ENCODE measurements at regions not wholly inside any gene's neighbourhood (a gene's known extent, or its start where the extent isn't known, plus 50 kb on each side); places are given as distances from the start of the nearest gene placed in this dataset.
"Not testable (repeated sequence)": the region's sequence is repeated elsewhere in the genome, so short reads cannot be mapped to it uniquely, and the experiment has no call there.

- DNase-seq, result not testable (repeated sequence)
Observed at GRCh38 chr3:20370273-20371063, 184.5 kb upstream of the SGO1 start.

GRCh38 chr3:20361000-20361399, 175.0 kb upstream of the SGO1 start:
- DNase-seq, result no peak

- DNase-seq, result no peak
Observed at GRCh38 chr3:20353286-20353685, 167.3 kb upstream of the SGO1 start.

- no peak for DNase-seq
Observed at GRCh38 chr3:20352546-20353179, 166.7 kb upstream of the SGO1 start.

- DNase-seq, result no peak
Observed at GRCh38 chr3:20350449-20350848, 164.4 kb upstream of the SGO1 start.

- no peak for DNase-seq
Observed at GRCh38 chr3:20346916-20347315, 160.9 kb upstream of the SGO1 start.

- no peak for DNase-seq
Observed at GRCh38 chr3:20346369-20346768, 160.4 kb upstream of the SGO1 start.

- DNase-seq, result no peak
Observed at GRCh38 chr3:20344400-20344959, 158.5 kb upstream of the SGO1 start.

- DNase-seq, result no peak
Observed at GRCh38 chr3:20343790-20344189, 157.8 kb upstream of the SGO1 start.

- DNase-seq, result peak; percentile 46
Observed at GRCh38 chr3:20340324-20340928, 154.4 kb upstream of the SGO1 start.

GRCh38 chr3:20336572-20336971, 150.6 kb upstream of the SGO1 start:
- DNase-seq, result no peak

GRCh38 chr3:20334842-20335241, 148.8 kb upstream of the SGO1 start:
- DNase-seq, result no peak

- no peak for DNase-seq
Observed at GRCh38 chr3:20327889-20328288, 141.9 kb upstream of the SGO1 start.

GRCh38 chr3:20326541-20326940, 140.5 kb upstream of the SGO1 start:
- DNase-seq, result no peak

GRCh38 chr3:20325563-20325962, 139.6 kb upstream of the SGO1 start:
- DNase-seq, result no peak

GRCh38 chr3:20324664-20325478, 138.9 kb upstream of the SGO1 start:
- DNase-seq, result no peak

- no peak for DNase-seq
Observed at GRCh38 chr3:20323307-20323927, 137.4 kb upstream of the SGO1 start.

- DNase-seq, result no peak
Observed at GRCh38 chr3:20322085-20322484, 136.1 kb upstream of the SGO1 start.

- no peak for DNase-seq
Observed at GRCh38 chr3:20321391-20322047, 135.5 kb upstream of the SGO1 start.

- DNase-seq, result no peak
Observed at GRCh38 chr3:20320489-20320888, 134.5 kb upstream of the SGO1 start.

GRCh38 chr3:20319551-20319950, 133.5 kb upstream of the SGO1 start:
- no peak for DNase-seq

GRCh38 chr3:20317616-20318015, 131.6 kb upstream of the SGO1 start:
- DNase-seq, result no peak
